NCI-H446 (cell line): ENCODE measurements at regions not wholly inside any gene's neighbourhood (a gene's known extent, or its start where the extent isn't known, plus 50 kb on each side); places are given as distances from the start of the nearest gene placed in this dataset.
A peak's percentile ranks its signal among the peaks of the same experiment; 100 is the strongest.

ENCODE experiments used
- DNase-seq, 2 experiments: peaks; one replicate each; lab custom pipeline; 2025; lab: John Stamatoyannopoulos, UW

- peak in 1 of 2 experiments; percentile 14 for DNase-seq
Observed at GRCh38 chr6:33923857-33924514, 120.2 kb upstream of the MLN start.

DNA sequence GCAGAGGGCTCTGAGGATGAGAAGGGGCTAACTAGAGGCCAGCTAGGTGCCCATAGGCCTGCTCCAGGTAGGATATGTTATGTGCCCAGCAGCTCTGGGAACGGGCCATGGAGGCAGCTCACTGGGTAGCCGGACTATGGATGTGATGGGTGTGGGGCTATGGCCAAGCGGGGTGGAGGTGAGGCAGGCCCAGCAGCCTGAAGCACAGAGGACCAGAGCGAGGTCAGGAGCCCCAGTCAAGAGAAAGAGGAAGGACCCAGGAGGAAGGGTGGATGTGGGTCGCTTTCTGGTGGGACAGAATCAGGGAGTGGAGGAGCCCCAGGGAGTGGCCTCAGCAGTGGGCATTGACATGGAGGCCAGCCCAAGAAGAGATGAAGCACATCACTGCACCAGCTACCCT, 117.9 kb upstream of the MLN start:
- no peak for DNase-seq

DNA sequence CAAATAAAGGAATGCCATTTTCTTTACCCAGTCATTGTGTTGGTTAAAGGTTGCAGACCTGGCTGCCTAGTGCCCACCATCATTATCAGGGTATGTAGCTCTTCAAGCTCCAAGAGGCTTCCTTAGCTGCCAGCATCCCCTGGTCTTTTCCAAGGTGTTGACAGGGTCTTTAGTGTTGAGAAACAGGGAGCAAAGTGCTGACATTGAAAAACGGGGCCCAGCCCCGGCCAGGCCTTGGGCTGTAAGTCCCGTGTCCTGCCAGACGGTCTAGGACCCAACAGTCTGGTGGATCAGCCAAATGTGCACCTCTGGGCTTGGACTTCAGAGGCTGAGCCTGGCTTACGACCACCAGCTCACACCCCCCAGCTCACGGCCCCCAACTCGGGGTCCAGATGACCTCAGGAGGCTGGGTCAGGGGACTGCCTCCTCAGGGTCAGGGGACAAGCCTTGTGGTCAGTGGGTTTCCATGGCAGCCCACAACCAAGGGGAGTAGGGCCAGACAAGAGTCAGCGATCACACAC, 114.4 kb upstream of the MLN start:
- no peak for DNase-seq

DNA sequence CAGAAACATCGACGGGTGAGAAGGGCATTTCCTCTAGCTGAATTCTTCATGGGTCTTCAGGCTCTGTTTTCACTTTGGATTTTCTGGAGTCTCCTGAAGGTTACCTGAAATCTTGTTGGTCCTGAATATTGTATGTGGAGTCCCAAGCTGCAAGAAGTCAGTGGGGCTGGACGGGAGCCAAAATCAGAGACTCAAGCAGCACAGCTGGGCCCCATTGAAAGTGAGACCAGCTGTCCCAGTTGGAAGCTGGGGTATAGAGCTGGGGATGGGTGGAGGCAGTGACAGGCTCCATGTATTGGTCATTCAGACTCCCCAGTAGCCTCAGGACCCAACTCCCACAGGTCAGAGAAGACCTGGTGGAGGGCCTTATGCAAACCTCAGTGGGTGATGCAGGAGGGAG, 111.3 kb upstream of the MLN start:
- peak in 1 of 2 experiments; percentile 39 for DNase-seq

- no peak for DNase-seq
Observed at GRCh38 chr6:33914645-33915044, 110.8 kb upstream of the MLN start.

- no peak for DNase-seq
Observed at GRCh38 chr6:33912195-33912594, 108.4 kb upstream of the MLN start.

DNA sequence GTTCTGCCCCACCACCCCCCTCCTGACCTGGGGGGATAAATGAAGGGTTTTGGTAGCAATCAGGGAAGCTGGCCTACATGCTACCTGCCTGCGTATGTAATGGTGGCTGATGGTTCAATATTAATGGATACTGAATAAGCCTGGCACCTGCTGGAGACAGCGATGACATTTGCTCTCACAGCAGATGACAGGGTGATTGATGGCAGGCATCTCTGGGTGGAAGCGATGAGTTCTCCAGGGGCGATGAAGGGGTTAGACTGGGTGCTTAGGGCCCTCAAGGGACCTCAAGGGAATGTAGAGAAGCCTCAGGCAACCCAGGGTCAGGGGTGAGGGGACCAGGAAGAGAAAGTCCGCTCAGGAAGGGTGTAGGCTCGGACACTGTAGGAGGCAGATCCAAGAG, 107.7 kb upstream of the MLN start:
- no peak for DNase-seq

DNA sequence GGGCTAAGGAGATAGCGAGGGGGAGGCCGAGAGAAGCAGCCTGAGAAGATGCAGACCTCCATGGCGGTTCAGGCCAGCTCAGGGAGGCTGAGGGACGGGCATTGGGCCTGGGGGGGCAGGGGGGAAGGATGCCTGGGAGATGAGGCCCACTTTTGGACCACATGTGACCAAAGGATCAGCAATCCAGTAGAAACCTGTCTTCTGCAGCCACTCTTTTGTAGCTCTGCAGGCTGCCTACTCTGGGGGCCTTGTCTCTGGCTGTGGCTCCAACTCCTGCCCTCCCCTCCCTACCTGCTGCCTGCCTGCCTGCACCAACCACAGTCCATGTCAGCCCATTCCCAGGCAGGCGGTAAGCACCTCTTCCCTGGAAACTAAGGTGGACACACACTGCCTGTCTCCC, 106.8 kb upstream of the MLN start:
- no peak for DNase-seq

- DNase-seq = no peak
Observed at GRCh38 chr6:33909737-33910136, 105.9 kb upstream of the MLN start.

- no peak for DNase-seq
Observed at GRCh38 chr6:33908025-33908424, 104.2 kb upstream of the MLN start.

DNA sequence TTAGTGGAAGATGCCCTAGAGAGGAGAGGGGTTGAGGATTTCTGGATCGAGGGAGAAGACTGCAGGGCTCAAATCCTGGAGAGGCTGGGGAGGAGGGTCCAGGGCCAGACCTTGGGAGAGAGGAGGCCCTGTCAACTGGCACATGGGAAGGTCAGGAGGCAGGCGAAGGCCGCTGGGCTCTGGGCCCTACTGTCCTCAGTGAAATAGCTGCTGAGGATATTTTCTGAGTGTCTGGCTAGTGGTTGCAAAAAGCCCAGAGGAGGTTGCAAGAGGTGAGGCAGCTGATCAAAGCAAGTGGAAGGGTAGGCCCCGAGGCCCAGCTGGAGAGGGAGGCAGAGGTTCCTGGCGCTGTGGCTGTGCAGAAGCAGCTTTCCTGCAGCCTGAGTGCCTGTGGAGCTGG, 103.4 kb upstream of the MLN start:
- no peak for DNase-seq

GRCh38 chr6:33906439-33906838, 102.6 kb upstream of the MLN start:
- peak in 1 of 2 experiments; percentile 7 for DNase-seq

GRCh38 chr6:33905071-33905609, 101.3 kb upstream of the MLN start:
- no peak for DNase-seq

GRCh38 chr6:33904747-33905065, 100.9 kb upstream of the MLN start:
- DNase-seq = no peak

- DNase-seq = no peak
Observed at GRCh38 chr6:33904050-33904746, 100.4 kb upstream of the MLN start.

- DNase-seq = no peak
Observed at GRCh38 chr6:33903579-33903978, 99.8 kb upstream of the MLN start.

- DNase-seq = no peak
Observed at GRCh38 chr6:33902457-33902853, 98.7 kb upstream of the MLN start.

- no peak for DNase-seq
Observed at GRCh38 chr6:33901822-33902456, 98.1 kb upstream of the MLN start.

DNA sequence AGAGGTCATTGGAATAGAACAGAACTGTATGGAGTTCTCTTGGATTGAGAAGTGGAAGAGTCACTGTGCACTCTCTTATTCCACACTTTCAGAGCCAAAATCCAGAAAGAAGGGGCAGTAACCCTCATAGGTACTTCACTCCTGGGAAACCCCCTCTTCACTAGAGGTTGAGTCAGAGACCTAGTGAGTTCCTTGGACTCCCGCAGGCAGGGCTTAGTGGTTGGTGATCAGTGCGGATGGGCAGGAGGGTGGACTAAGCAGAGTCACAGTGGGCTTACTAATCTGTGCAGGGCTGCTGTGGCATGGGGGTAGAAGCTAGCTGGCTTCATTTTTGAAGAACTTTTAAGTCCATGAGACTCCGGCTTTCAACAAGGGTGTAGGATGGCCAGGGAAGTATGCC, 95.0 kb upstream of the MLN start:
- DNase-seq = no peak

GRCh38 chr6:33897189-33897780, 93.5 kb upstream of the MLN start:
- no peak for DNase-seq

GRCh38 chr6:33896391-33897188, 92.8 kb upstream of the MLN start:
- no peak for DNase-seq

DNA sequence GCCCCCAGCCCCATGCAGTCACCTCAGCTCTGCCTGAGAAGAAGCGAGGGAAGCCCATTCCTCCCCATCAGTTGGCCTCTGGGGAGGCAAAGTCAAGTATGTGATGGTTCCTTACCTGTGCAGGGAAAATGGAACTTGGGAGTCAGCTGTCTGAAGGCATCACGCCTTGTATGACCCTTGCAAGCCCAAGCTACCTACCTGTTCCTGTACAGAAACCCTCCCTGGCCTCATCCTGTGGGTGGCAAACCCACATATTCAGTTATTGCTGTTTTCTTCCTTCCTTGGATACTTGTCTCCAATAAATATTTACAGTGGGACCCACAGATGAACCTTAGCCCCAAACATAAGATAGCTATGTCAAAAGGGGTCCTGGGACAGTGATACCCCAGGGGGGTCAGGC, 92.2 kb upstream of the MLN start:
- no peak for DNase-seq
